HG03558 (cell line): ENCODE measurements at regions not wholly inside any gene's neighbourhood (a gene's known extent, or its start where the extent isn't known, plus 50 kb on each side); places are given as distances from the start of the nearest gene placed in this dataset.

Experiments used
- ATAC-seq: cut with Tn5 transposase; IDR thresholded peaks from one replicate; pipeline ENCODE4 v1.9.1; 2021; ENCODE audit warnings: moderate number of reproducible peaks; ENCODE audit not compliant: unreplicated experiment; ENCODE audit errors: extremely low read depth

GRCh38 chr12:90520002-90520734 lies 434.8 kb downstream of the CCER1 start:
- no peak for ATAC-seq

- no peak for ATAC-seq
These were observed 435.7 kb downstream of the CCER1 start for GRCh38 chr12:90519285-90519684.

GRCh38 chr12:90515199-90516175 lies 439.5 kb downstream of the CCER1 start:
- ATAC-seq, result peak; percentile 90

- no peak for ATAC-seq
These were observed 440.7 kb downstream of the CCER1 start for GRCh38 chr12:90514325-90514724.

- no peak for ATAC-seq
These were observed 442.5 kb downstream of the CCER1 start for GRCh38 chr12:90512518-90512917.

GRCh38 chr12:90510948-90511347 lies 444.0 kb downstream of the CCER1 start:
- ATAC-seq, result no peak

GRCh38 chr12:90504806-90505205 lies 450.2 kb downstream of the CCER1 start:
- no peak for ATAC-seq

GRCh38 chr12:90502070-90502469 lies 452.9 kb downstream of the CCER1 start:
- ATAC-seq, result no peak

- ATAC-seq, result no peak
These were observed 453.6 kb downstream of the CCER1 start for GRCh38 chr12:90501412-90501811.

- ATAC-seq, result no peak
These were observed 455.2 kb downstream of the CCER1 start for GRCh38 chr12:90499795-90500194.

- no peak for ATAC-seq
These were observed 456.9 kb downstream of the CCER1 start for GRCh38 chr12:90497923-90498545.

GRCh38 chr12:90490355-90490754 lies 464.6 kb downstream of the CCER1 start:
- no peak for ATAC-seq

GRCh38 chr12:90489141-90489540 lies 465.8 kb downstream of the CCER1 start:
- ATAC-seq, result no peak

- no peak for ATAC-seq
These were observed 469.4 kb downstream of the CCER1 start for GRCh38 chr12:90485560-90485959.

GRCh38 chr12:90484094-90484493 lies 470.9 kb downstream of the CCER1 start:
- ATAC-seq, result no peak

GRCh38 chr12:90481748-90482147 lies 473.2 kb downstream of the CCER1 start:
- no peak for ATAC-seq

- no peak for ATAC-seq
These were observed 475.7 kb downstream of the CCER1 start for GRCh38 chr12:90479237-90479636.

GRCh38 chr12:90473831-90474230 lies 481.1 kb downstream of the CCER1 start:
- no peak for ATAC-seq

- no peak for ATAC-seq
These were observed 494.3 kb downstream of the CCER1 start for GRCh38 chr12:90460681-90461080.

GRCh38 chr12:90456248-90456647 lies 498.7 kb downstream of the CCER1 start:
- no peak for ATAC-seq

GRCh38 chr12:90455756-90456155 lies 499.2 kb downstream of the CCER1 start:
- no peak for ATAC-seq
